Keratinocyte (primary cell): ENCODE measurements at regions not wholly inside any gene's neighbourhood (a gene's known extent, or its start where the extent isn't known, plus 50 kb on each side); places are given as distances from the start of the nearest gene placed in this dataset.

ENCODE experiments used
- DNase-seq: peaks from one replicate; pipeline ENCODE4 v3.0.0-alpha.2; 2011; ENCODE audit warnings: low read depth, missing footprints, low spot score
- FAIRE-seq: peaks from 2 replicates; lab custom pipeline; 2011; peaks lifted over from hg19 to GRCh38; lab: Jason Lieb, UNC
- H2AFZ ChIP-seq: 2 replicates; pipeline ENCODE4 v1.6.0; 2012; ENCODE audit warnings: low read length, control low read depth, inconsistent platforms; ENCODE audit not compliant: control insufficient read depth
- H3K27ac ChIP-seq: 2 replicates; pipeline ENCODE4 v1.5.1; 2011; ENCODE audit warnings: low read length; ENCODE audit not compliant: control insufficient read depth, insufficient read depth
- H3K27me3 ChIP-seq: 3 replicates; pipeline ENCODE4 v1.6.0; 2011; ENCODE audit warnings: low read length; ENCODE audit not compliant: control insufficient read depth, insufficient read depth; ENCODE audit errors: extremely low read depth
- H3K36me3 ChIP-seq, 2 experiments: 2 replicates in 1 of 2; 3 replicates in 1 of 2; pipeline ENCODE4 v1.5.1; 2011; ENCODE audit warnings: low read length in 2 of 2, mild to moderate bottlenecking in 1 of 2; ENCODE audit not compliant: control insufficient read depth in 2 of 2, insufficient read depth in 2 of 2; ENCODE audit errors: extremely low read depth in 1 of 2
- H3K4me1 ChIP-seq: 3 replicates; pipeline ENCODE4 v1.5.1; 2011; ENCODE audit warnings: low read length; ENCODE audit not compliant: control insufficient read depth, insufficient read depth; ENCODE audit errors: extremely low read depth
- H3K4me2 ChIP-seq: 3 replicates; pipeline ENCODE4 v1.6.0; 2011; ENCODE audit warnings: low read depth, low read length; ENCODE audit not compliant: control insufficient read depth, insufficient read depth; ENCODE audit errors: extremely low read depth
- H3K4me3 ChIP-seq, 3 experiments: fragments of 200-600 bp in 1 of 3; sonication (generic) in 1 of 3; 2 replicates in 2 of 3; 3 replicates in 1 of 3; pipeline ENCODE4 v1.5.1; 2011 to 2016; ENCODE audit warnings: low read length in 3 of 3, mild to moderate bottlenecking in 3 of 3, control low read depth in 2 of 3, inconsistent platforms in 1 of 3, low read depth in 1 of 3, mixed read lengths in 1 of 3, mixed run types in 1 of 3, moderate library complexity in 1 of 3; ENCODE audit not compliant: control insufficient read depth in 2 of 3, insufficient read depth in 2 of 3; ENCODE audit errors: extremely low read depth in 1 of 3
- H3K79me2 ChIP-seq: 2 replicates; pipeline ENCODE4 v1.6.0; 2012; ENCODE audit warnings: low read length; ENCODE audit not compliant: control insufficient read depth, insufficient read depth
- H3K9ac ChIP-seq: 3 replicates; pipeline ENCODE4 v1.6.0; 2011; ENCODE audit warnings: low read length; ENCODE audit not compliant: control insufficient read depth, insufficient read depth; ENCODE audit errors: extremely low read depth
- H3K9me1 ChIP-seq: 3 replicates; pipeline ENCODE4 v1.6.0; 2011; ENCODE audit warnings: low read length; ENCODE audit not compliant: control insufficient read depth, insufficient read depth; ENCODE audit errors: extremely low read depth
- H3K9me3 ChIP-seq: 2 replicates; pipeline ENCODE4 v1.5.1; 2012; ENCODE audit warnings: low read depth, low read length; ENCODE audit not compliant: control insufficient read depth
- H4K20me1 ChIP-seq: 3 replicates; pipeline ENCODE4 v1.6.0; 2011; ENCODE audit warnings: low read length; ENCODE audit not compliant: control insufficient read depth, insufficient read depth; ENCODE audit errors: extremely low read depth
- CTCF ChIP-seq, 3 experiments: IDR thresholded peaks in 1 of 3; conservative IDR thresholded peaks in 1 of 3; optimal IDR thresholded peaks in 1 of 3; 2 replicates in 2 of 3; 3 replicates in 1 of 3; pipeline versions ENCODE3 to v1.5.1; 2011; ENCODE audit warnings: low read length in 3 of 3, mild to moderate bottlenecking in 3 of 3, moderate library complexity in 2 of 3, control low read depth in 1 of 3, inconsistent platforms in 1 of 3; ENCODE audit not compliant: insufficient read depth in 2 of 3; ENCODE audit errors: extremely low read depth in 1 of 3
- EZH2 ChIP-seq: IDR thresholded peaks from one replicate; pipeline ENCODE4 v1.6.1; 2012; ENCODE audit warnings: inconsistent platforms, mild to moderate bottlenecking, low read length, moderate library complexity
- dilution Hi-C: fragments of 300-500 bp; cut with MboI; formaldehyde crosslinking; loops from one replicate; pipeline ENCODE4 v1.7.0; 2020; ENCODE audit warnings: low sequenced_read_pairs; ENCODE audit not compliant: extremely low pct_ligation_motif_present

GRCh38 chr20:52761867-52762266 is 210.3 kb upstream of the TSHZ2 start:
- H3K27me3 ChIP-seq: no peaks in the 10 kb centered on the region
- H3K4me1 ChIP-seq: no peaks in the 10 kb centered on the region
- no peaks in the 10 kb centered on the region for H3K79me2 ChIP-seq
- H3K9me3 ChIP-seq: no peaks in the 10 kb centered on the region
- no peak overlapping the region for H3K4me2 ChIP-seq
- H3K27ac ChIP-seq: no peak overlapping the region
- H4K20me1 ChIP-seq: no peaks in the 10 kb centered on the region
- H3K4me3 ChIP-seq: no peak overlapping the region
- TF ChIP-seq CTCF (optimal IDR thresholded peaks at IDR 0.05 in 1 of 3, IDR thresholded peaks at IDR 0.05 in 1 of 3, conservative IDR thresholded peaks at IDR 0.05 in 1 of 3; ENCODE audit: extremely low read depth in 1 of 3, insufficient read depth in 2 of 3, low read length in 3 of 3) (no peak), EZH2 (no peak)
- no peaks in the 10 kb centered on the region for H3K9me1 ChIP-seq
- H3K36me3 ChIP-seq: no peaks in the 10 kb centered on the region
- dilution Hi-C loops: no loop called here
- DNase-seq (no peak), FAIRE-seq (no peak)
- no peak overlapping the region for H2AFZ ChIP-seq
- H3K9ac ChIP-seq: no peak overlapping the region

- Histone ChIP-seq H3K79me2 (no peaks in the 10 kb centered on the region), H3K9me1 (no peaks in the 10 kb centered on the region), H3K9ac (no peak overlapping the region), H4K20me1 (no peaks in the 10 kb centered on the region), H3K36me3 (no peaks in the 10 kb centered on the region), H3K27ac (no peak overlapping the region), H3K4me1 (no peaks in the 10 kb centered on the region), H3K9me3 (no peaks in the 10 kb centered on the region), H3K27me3 (no peaks in the 10 kb centered on the region), H3K4me3 (no peak overlapping the region), H2AFZ (no peak overlapping the region), H3K4me2 (no peak overlapping the region)
- DNase-seq: no peak
- no peak for TF ChIP-seq EZH2
- FAIRE-seq: no peak
- dilution Hi-C loops: no loop called here
Observed at GRCh38 chr20:52760791-52761190, 211.4 kb upstream of the TSHZ2 start.

GRCh38 chr20:52757411-52757810 is 214.7 kb upstream of the TSHZ2 start:
- dilution Hi-C loops: no loop called here
- DNase-seq (no peak), FAIRE-seq (no peak)
- no peaks in the 10 kb centered on the region for H3K79me2 ChIP-seq
- no peak overlapping the region for H3K27ac ChIP-seq
- no peaks in the 10 kb centered on the region for H3K4me1 ChIP-seq
- H3K4me2 ChIP-seq: no peak overlapping the region
- H3K9me1 ChIP-seq: no peaks in the 10 kb centered on the region
- TF ChIP-seq EZH2 (no peak), CTCF (optimal IDR thresholded peaks at IDR 0.05 in 1 of 3, IDR thresholded peaks at IDR 0.05 in 1 of 3, conservative IDR thresholded peaks at IDR 0.05 in 1 of 3; ENCODE audit: extremely low read depth in 1 of 3, insufficient read depth in 2 of 3, low read length in 3 of 3) (no peak)
- no peaks in the 10 kb centered on the region for H3K27me3 ChIP-seq
- no peak overlapping the region for H3K9ac ChIP-seq
- H4K20me1 ChIP-seq: no peaks in the 10 kb centered on the region
- H3K4me3 ChIP-seq: no peak overlapping the region
- no peaks in the 10 kb centered on the region for H3K36me3 ChIP-seq
- no peak overlapping the region for H2AFZ ChIP-seq
- H3K9me3 ChIP-seq: no peaks in the 10 kb centered on the region
